Cardiac muscle cell (in vitro differentiated cells and primary cell): ENCODE measurements at regions not wholly inside any gene's neighbourhood (a gene's known extent, or its start where the extent isn't known, plus 50 kb on each side); places are given as distances from the start of the nearest gene placed in this dataset.
"Not testable (repeated sequence)": the region's sequence is repeated elsewhere in the genome, so short reads cannot be mapped to it uniquely, and the experiment has no call there.

Source experiments
- DNase-seq, 2 donors: peaks; one replicate each; pipeline versions ENCODE4 v3.0.0 to v3.0.0-alpha.2; 2010 to 2017; ENCODE audit warnings: low read depth in 1 of 2, low spot score in 1 of 2
- H3K27ac ChIP-seq: fragments of 200-600 bp; sonication (generic); 2 replicates; pipeline ENCODE4 v1.5.1; 2016
- H3K27me3 ChIP-seq: fragments of 200-600 bp; sonication (generic); 2 replicates; pipeline ENCODE4 v1.6.0; 2016; ENCODE audit warnings: control low read depth
- H3K36me3 ChIP-seq: fragments of 200-600 bp; sonication (generic); 2 replicates; pipeline ENCODE4 v1.5.1; 2016; ENCODE audit warnings: control low read depth
- H3K4me1 ChIP-seq: fragments of 200-600 bp; sonication (generic); 2 replicates; pipeline ENCODE4 v1.8.1; 2017; ENCODE audit warnings: low read depth, mild to moderate bottlenecking, mixed run types
- H3K4me3 ChIP-seq: fragments of 200-600 bp; sonication (generic); 2 replicates; pipeline ENCODE4 v1.5.1; 2016; ENCODE audit warnings: mild to moderate bottlenecking
- H3K9me3 ChIP-seq: fragments of 200-600 bp; sonication (generic); 2 replicates; pipeline ENCODE4 v1.5.1; 2017; ENCODE audit warnings: low read depth, mild to moderate bottlenecking, control low read depth
- TF ChIP-seq, protein P1 (sequence below): IDR thresholded peaks from 2 replicates; pipeline ENCODE4 v1.5.1; 2012; ENCODE audit warnings: low read depth, mild to moderate bottlenecking, low read length

DNA sequence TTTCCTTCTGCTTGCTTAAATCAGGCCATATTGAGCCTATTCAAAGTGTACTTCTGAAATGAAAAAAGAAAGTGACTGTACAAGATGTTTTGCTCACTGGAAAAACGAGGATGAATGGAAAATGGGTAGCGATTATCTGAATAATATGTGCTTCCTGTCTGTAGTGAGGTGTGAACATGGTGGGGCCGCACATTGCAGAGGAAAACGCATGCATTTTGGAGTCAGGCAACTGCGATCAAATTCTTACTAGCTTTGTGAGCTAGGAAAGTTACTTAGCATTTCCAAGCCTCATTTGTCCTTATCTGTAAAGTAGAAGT, 73.0 kb upstream of the PRSS3 start:
- DNase-seq = no peak
- Histone ChIP-seq H3K27ac (no peak overlapping the region), H3K4me3 (no peak overlapping the region), H3K36me3 (no peaks in the 10 kb centered on the region), H3K9me3 (no peaks in the 10 kb centered on the region), H3K27me3 (no peaks in the 10 kb centered on the region), H3K4me1 (no peaks in the 10 kb centered on the region)
- TF ChIP-seq, protein P1, sequence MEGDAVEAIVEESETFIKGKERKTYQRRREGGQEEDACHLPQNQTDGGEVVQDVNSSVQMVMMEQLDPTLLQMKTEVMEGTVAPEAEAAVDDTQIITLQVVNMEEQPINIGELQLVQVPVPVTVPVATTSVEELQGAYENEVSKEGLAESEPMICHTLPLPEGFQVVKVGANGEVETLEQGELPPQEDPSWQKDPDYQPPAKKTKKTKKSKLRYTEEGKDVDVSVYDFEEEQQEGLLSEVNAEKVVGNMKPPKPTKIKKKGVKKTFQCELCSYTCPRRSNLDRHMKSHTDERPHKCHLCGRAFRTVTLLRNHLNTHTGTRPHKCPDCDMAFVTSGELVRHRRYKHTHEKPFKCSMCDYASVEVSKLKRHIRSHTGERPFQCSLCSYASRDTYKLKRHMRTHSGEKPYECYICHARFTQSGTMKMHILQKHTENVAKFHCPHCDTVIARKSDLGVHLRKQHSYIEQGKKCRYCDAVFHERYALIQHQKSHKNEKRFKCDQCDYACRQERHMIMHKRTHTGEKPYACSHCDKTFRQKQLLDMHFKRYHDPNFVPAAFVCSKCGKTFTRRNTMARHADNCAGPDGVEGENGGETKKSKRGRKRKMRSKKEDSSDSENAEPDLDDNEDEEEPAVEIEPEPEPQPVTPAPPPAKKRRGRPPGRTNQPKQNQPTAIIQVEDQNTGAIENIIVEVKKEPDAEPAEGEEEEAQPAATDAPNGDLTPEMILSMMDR = no peak

DNA sequence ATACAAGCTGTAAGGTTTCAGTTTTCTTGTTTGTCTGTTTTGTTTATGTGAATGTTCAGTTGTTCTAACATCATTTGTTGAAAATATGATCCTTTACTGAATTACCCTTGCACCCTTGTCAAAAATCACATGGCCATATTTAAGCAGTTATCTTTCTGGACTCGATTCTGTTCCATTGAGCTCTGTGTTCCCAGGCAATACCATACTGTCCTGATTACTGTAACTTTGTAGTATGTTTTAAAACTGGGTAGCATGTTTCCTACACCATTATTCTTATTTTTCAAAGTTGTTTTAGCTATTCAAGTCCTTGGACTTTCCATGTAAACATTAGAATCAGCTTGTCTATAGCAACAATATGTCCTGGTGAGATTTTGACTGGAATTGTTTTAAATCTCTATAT, 66.7 kb upstream of the PRSS3 start:
- TF ChIP-seq, protein P1 = no peak
- no peak for DNase-seq

DNA sequence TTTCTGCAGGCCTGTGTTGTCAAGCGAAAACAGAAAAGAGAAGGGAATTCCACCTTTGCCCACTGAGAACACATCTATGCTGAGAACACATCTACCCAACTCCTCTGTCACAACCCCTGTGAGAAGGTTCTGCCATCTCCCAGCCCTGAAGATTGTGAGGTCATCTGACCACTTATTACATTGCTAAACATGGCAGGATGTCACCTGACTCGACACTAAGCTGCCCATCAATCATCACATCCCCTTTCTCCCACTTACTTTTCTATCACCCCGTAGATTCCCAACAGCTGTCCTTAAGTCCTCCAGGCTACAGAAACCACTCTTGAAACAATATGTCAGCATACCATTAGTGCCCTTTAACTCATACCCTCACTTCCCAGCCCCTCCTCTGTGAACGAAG, 64.2 kb upstream of the PRSS3 start:
- DNase-seq = no peak
- Histone ChIP-seq H3K4me1 (peaks cover 9% of the 10 kb centered on the region), H3K27ac (no peak overlapping the region), H3K9me3 (no peaks in the 10 kb centered on the region), H3K27me3 (no peaks in the 10 kb centered on the region), H3K4me3 (no peak overlapping the region), H3K36me3 (no peaks in the 10 kb centered on the region)
- TF ChIP-seq, protein P1 = no peak

More for the DNA sequence above, 66.7 kb upstream of the PRSS3 start:
- H3K4me1 ChIP-seq = peaks cover 9% of the 10 kb centered on the region
- no peaks in the 10 kb centered on the region for H3K27me3 ChIP-seq
- no peak overlapping the region for H3K27ac ChIP-seq
- H3K9me3 ChIP-seq = no peaks in the 10 kb centered on the region
- H3K4me3 ChIP-seq = no peak overlapping the region
- no peaks in the 10 kb centered on the region for H3K36me3 ChIP-seq

DNA sequence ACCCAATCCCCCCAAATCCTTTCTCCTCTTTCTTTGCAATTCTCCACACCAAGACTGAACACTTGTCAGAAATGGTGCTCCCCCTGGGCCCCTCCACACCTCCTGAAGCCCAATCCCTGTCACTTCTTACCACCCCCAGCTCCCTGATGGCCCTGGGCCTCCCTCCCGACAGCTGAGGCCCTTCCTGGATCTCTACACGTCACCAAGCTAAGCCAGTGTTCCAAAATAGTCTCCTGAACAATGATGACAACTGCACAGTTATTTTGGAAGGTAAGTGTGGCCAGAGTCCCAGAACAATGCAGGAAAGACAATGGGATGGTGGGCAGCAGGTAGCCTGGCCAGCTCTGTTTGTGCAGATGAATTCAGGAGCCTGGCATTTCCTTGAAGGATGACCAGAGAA, 63.7 kb upstream of the PRSS3 start:
- no peaks in the 10 kb centered on the region for H3K36me3 ChIP-seq

DNA sequence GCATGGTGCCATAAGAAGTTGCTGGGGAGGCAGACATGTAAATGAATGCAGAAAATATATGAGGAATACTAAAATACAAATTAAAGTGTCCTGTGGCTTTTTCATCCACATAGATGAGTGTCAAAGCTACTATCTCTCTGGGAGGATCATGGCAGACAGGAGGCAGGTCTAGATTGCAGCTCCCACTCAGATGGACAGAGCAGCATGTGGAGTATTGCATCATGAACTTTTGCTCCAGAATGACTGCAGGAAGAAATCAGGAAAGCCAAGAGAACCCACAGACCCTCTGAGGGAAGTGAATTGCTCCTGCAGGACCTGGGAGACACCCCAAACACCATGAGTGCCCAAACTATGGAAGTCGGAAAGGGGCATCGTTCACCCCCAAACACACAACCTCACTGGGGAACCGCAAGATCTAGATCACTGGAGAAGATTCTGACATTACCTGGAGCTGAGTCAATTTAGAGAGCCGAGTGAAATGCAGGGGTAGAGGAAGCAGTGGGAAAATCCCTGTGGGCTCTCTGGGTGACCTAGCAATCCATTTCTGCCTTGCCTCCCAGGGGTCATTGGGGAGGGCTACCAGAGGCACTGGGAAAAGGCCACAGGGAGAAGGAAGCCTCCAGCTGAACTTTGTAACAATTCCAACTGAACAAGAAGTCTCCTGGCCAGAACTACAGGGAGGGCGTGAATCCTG, 61.0 kb upstream of the PRSS3 start:
- not testable (repeated sequence) for H3K4me1 ChIP-seq, H3K36me3 ChIP-seq, H3K27ac ChIP-seq, H3K4me3 ChIP-seq, H3K9me3 ChIP-seq, H3K27me3 ChIP-seq
- peak in 1 of 2 donors; percentile 30 for DNase-seq

More for the DNA sequence above, 63.7 kb upstream of the PRSS3 start:
- H3K27me3 ChIP-seq = no peaks in the 10 kb centered on the region
- H3K4me3 ChIP-seq = no peak overlapping the region
- H3K4me1 ChIP-seq = peaks cover 9% of the 10 kb centered on the region
- TF ChIP-seq, protein P1 = no peak
- no peaks in the 10 kb centered on the region for H3K9me3 ChIP-seq
- H3K27ac ChIP-seq = no peak overlapping the region
- no peak for DNase-seq

DNA sequence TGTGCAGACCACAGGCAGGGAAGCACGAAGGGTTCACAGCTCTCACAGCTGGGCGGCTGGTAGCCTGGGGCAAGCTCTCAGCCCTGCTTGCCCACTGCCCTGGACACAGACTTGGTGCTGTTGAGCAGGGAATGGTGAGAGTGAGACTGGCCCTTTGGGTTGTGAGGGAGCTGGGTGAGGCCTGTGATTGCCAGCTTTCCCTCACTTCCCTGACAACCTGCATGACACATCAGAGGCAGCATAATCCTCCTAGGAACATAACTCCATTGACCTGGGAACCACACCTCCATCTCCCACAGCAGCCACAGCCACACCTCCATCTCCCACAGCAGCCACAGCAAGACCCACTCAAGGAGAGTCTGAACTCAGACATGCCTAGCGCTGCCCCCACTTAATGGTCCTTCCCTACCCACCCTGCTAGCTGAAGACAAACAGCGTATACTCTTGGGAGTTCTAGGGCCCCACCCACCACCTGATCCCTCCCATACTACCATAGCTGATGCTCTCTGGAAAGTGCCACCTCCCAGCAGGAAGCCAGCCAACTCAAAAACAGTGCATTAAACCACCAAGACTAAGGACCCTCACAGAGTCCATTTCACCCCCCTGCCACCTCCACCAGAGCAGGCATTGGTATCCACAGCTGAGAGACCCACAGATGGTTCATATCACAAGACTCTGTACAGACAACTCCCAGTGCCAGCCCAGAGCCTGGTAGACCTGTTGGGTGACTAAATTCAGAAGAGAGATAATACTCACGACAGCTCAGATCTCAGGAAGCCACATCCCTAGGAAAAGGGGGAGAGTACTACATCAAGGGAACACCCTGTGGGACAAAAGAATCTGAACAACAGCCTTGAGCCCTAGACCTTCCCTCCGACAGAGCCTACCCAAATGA, 60.2 kb upstream of the PRSS3 start:
- H3K27ac ChIP-seq, H3K27me3 ChIP-seq, H3K9me3 ChIP-seq, H3K36me3 ChIP-seq, H3K4me1 ChIP-seq, H3K4me3 ChIP-seq: not testable (repeated sequence)
- DNase-seq = peak in 1 of 2 donors; percentile 15
